GM21360 (cell line): ENCODE measurements at regions not wholly inside any gene's neighbourhood (a gene's known extent, or its start where the extent isn't known, plus 50 kb on each side); places are given as distances from the start of the nearest gene placed in this dataset.

Source experiments
- ATAC-seq: cut with Tn5 transposase; IDR thresholded peaks from one replicate; pipeline ENCODE4 v1.9.1; 2021; ENCODE audit warnings: mild to moderate bottlenecking, moderate library complexity; ENCODE audit not compliant: unreplicated experiment

GRCh38 chrX:110408949-110409588 lies 50.4 kb downstream of the RTL9 start:
- ATAC-seq, result no peak

- ATAC-seq, result no peak
These were observed 51.3 kb downstream of the RTL9 start for GRCh38 chrX:110409925-110410324.

DNA sequence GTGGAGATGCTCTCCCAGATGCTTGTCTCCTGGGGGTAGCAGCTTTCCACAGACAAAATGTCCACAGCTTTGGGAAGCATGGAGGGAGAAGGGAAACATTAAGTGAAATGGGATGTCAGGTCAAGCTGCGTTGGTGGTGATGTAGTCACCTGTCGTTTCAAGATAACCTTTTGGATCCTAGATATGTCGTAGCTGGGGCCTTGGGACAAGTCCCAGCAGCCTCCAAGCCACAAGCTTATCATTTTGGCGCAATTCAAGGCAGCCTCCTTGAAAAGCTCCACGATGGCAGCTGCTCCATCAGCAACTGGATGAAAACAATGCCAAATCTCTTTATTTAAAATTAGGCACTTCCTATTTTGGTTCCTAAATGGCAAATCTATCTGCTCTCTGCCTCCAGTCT lies 52.0 kb downstream of the RTL9 start:
- no peak for ATAC-seq

DNA sequence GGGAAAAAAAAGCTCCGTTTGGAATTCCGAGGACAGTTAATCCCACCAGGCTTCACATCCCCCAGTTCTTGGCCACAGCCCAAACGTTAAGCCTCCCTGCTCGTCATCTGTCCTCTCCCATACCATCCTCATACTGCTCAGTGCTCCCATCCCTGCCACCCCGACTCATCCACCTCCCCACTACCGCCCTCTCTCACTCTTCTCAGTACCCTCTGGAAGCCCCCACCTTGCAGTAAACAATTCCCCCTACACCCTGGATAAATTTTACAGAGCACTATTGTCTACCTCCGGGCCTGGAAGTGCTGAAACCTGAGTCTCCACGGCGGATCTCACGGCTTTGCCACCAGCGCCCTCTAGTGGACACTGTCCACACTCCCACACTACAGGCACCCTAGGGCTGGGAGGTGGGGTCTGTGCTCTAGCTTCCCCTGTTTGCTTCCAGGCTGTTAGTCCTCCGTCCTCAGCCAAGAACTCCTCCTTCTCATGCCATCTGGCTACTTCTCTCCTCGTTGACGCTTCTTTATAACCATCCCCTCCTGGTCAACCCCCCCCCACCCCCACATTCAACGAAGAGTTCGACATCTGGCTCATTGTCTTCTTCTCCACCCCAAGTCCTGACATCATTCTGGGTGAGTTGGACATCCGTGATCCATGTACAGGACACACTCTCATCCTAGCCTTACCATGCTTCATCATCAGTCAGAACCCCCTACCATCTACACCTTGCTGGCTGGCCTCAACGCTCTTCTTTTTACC lies 54.5 kb downstream of the RTL9 start:
- peak; percentile 67 for ATAC-seq

- ATAC-seq, result no peak
These were observed 55.1 kb downstream of the RTL9 start for GRCh38 chrX:110413727-110414124.

DNA sequence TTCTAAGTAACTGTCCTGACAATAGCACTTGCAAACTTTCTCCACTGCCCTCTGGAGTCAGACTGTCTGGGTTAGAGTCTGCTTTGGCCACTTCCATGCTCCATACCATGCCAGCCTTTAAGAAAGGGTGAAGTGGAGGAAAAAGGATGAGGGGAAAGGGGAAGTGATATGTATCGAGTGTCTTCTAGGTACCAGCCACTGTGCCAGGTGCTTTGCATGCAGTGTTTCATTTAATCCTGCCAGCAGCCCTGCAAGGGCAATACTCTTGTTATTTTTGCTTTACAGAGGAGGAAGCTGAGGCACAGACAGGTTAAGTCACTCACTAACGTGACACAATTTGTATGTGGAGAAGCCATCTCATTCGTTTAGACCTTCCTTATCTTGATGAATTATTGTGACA lies 55.6 kb downstream of the RTL9 start:
- peak; percentile 3 for ATAC-seq

GRCh38 chrX:110414679-110415439 lies 56.2 kb downstream of the RTL9 start:
- ATAC-seq, result peak; percentile 74

DNA sequence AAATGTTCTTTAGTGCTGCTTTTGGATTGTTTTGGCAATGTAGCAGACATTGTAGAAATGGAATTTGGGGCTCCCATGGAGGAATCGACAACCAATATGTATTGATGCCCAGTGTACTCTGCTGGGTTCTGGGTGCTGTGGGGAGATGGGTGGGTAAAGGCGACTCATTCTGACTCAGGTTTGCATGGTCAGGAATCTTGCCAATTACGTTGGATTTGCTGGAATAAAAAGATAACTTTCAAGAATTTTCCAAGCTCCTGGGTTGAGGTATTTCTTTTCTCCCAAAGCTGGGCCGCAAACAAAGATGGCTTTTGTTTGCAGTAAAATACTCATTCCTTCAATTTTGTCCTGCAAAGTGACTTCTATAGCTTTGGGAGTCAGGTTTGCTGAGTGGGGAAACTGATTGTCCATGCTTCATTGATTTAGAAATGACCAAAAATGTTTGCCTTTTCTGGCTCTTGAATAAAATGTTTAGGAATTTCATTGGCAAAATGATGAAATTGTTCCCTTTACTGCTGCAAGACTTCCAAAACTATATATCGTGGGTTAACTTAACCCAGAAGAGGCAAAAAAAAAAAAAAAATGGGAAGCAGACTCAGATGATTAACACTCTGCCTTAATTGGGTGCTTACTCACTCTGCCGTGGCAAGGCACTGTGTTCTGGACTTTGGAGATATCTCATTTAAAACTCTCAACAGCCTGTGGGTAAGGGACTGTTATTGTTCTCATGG lies 57.0 kb downstream of the RTL9 start:
- no peak for ATAC-seq

- no peak for ATAC-seq
These were observed 58.5 kb downstream of the RTL9 start for GRCh38 chrX:110417128-110417527.

DNA sequence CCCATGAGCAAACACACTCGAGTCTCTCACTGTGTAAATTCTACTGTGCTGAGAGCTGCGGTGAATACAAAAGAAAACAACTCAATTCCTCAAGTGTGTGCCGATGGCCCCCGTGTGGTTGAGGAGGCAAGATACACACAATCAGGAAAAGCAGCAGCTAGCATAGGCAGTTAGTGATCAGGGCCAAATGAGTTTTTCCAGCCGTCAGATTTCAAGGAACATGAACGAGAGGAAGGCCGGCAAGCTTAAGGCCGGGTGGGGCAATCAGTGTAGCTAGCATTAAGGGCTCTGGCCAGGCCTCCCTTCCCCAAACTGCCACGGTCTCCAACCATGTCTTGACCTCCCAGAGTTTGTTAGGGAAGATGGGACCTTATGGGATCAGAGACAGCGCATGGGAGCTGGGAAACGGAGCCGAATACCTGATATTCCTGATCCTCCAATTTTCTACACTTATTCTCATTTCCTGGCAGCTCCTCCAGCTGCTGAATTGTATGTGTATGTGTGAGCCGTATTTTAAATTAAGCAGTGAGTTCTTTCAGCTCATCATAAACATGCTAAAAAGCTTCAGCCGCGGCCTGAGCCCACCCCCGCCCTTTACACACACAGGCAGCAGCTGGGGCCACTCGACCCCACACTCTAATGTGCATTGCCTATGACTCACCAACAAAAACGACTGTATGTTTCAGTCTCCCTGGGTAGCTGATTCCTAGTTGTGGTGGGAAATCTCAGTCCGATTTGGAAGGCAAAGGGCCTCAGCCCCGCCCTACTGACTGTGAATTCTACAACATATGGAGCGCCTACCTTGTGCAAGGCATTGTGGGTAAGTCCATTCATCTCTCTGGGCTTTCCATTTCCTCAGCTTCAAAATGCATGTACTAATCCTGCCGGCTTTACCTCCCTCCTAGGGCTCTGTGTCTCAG lies 59.9 kb downstream of the RTL9 start:
- no peak for ATAC-seq

DNA sequence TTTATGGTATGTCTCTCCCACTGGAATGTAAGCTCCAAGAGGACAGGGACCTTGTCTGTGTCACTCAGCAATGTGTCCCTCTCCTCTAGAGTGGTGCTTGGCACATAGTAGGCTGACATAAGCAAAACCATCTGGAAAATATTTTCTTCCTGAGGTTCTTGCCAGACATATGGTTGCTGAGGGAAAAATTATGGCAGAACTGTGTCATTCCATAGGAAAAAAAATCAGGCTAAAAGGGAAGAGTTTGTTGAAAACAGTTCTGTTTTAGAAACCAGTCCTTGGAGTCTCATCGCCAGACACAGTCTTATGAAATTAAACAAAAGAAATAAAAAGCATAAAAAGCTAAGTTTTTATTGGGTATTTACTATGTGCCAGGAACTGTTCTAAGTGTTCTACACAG lies 60.9 kb downstream of the RTL9 start:
- no peak for ATAC-seq

DNA sequence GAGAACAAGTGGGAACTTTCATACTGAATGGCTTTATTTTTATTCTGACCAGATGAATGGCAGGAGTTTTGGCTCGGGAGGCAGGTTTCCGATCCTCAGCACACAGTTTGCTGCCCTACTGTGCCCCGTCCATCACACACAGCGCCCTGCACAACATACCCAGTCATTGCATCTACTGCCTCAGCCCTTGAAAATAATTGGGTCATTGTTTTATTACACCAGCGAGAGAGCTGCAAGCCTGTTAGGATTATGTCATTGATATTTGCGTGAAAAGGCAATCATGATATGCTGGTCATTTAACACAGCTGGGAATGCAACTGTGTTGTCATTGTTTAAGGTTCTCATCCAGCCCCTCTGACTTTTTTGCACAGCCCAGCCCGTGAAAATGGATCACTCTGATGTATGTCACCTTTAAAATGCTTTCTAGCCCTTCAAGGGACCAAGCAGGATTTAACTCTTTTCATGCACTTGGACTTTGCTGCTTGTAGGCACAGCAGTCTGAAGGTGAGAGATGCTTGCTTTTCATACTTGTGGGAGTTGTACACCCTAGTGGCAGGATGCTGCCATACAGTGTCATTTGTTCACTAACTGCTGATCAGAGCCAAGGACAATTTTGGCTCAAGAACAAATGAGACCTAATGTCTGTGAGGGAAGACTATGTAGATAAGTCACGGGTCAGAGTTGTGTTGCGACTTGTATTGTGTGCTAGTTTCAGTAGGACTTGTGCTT lies 62.3 kb downstream of the RTL9 start:
- no peak for ATAC-seq

DNA sequence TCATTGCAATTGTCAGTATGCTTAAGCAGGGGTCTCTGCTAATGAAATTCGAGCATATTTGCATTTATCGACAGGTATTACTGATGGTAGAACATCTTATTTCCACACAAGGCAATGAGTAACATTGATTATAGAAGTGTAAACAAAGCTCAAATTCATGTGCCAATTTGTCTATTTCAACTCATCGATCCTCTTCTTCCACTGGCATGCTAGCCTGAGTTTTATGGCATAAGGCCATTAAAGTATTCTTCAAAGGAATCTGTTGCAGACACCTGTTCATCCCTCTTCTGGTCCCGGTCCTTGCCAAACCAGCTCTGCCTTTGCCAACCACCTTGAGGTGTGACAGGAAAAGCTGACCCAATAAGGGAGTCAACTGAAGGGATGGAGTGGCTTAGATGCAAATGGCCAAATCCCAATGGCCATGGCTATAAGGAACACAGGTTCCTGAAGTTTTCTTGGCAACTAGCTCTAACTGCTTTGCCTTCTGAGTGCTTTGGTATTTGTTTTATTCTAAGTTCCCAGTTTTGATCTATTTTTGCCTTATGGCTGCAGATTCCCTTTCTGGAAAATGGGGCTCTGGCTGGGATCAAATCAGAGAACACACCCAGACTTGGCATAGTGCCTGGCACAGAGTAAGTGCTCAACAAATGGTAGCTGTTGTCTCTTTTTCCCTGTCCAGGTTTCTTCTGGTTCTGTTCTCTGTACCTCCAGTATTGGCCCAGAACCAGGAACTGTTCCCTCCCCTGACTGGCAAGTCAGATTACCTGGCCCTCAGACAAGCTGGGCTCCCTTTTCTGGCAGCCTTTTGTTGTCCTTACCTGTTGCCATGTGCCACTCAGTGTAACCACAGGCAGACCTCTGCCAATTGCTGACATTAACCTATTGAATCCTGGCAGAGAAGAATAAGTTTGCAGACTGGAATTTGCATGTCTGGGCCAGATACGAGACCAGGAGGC lies 63.1 kb downstream of the RTL9 start:
- no peak for ATAC-seq

DNA sequence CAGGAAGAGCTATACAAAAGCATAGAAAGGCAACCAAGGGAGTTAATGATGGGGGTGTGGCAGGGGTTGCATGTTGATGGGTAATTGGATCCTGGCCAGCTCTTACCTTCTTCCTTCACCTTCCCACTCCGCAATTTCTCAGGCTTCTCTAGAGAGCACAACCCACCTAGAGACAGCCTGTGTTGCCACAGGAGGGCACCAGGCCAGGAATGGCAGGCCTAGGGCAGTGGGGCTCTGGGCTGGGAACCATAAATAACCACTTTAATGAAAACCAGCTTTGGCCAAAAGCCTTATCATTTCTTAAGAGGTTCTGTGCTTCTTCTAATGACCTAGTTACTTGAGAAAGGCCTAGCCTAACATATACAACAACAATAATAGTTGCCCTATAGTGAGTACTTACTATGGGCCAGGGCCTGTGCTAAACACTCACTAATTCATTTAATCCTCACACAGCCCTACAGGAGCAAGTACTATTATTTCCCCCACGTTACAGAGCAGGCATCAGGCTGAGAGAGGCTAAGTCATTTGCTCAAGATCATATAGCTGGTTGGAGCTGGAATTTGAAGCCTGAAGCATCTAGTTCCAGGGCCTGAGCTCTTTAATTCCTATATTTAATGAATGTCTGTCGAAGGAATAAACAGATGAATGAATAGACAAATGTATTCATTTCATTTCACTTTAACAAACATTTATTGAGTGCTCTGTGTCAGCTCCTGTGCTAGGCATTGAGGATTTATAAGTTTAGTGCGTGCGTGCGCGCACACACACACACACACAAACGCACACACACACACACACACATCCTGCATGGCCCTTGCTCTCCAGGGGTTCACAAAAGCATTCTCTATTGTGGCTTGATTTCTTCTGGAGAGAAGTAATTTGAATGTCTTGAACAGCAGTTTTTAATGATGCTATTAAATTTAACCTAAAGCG lies 66.8 kb downstream of the RTL9 start:
- no peak for ATAC-seq

DNA sequence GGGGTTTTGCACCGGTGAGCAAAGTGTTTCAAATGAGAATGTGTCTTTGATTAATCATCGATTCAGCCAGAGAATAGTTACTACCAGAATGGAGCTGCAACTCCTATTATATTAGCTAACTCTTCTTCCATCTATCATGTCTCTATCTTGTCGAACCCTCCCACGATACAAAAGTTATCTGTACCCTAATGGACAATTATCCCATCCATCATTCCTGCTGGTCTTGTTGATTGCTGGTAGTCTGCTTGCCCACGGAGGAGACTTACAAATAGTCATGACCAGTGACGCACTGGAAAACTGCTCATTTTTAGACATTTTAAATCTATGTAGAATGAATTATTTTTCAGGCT lies 67.5 kb downstream of the RTL9 start:
- no peak for ATAC-seq

- ATAC-seq, result no peak
These were observed 68.4 kb downstream of the RTL9 start for GRCh38 chrX:110427076-110427475.

DNA sequence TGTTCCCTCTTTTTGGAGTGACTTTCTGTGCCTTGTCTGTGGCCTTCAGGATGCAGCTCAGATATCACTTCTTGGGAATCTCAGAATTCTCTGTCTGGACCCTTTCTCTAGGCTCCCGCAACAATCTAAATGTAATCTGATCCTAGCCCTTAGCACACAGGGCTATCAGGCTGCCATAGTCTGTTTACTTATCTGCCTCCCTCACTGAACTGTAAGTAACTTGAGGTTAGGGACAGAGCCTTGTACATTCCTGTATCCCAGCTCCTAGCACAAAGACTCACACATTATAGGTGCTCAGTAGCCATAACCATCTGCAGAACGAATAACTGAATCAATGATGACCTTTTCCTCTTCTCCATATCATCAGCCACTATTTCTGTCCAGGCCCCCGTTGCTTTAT lies 69.5 kb downstream of the RTL9 start:
- ATAC-seq, result no peak
